AML-193 (cell line): ENCODE measurements at regions not wholly inside any gene's neighbourhood (a gene's known extent, or its start where the extent isn't known, plus 50 kb on each side); places are given as distances from the start of the nearest gene placed in this dataset.

ENCODE experiments used
- DNase-seq, 2 experiments: peaks; one replicate each; lab custom pipeline; 2025; lab: John Stamatoyannopoulos, UW

- no peak for DNase-seq
Measured at GRCh38 chr11:80435345-80435744, 994.5 kb upstream of the TENM4 start.

DNA sequence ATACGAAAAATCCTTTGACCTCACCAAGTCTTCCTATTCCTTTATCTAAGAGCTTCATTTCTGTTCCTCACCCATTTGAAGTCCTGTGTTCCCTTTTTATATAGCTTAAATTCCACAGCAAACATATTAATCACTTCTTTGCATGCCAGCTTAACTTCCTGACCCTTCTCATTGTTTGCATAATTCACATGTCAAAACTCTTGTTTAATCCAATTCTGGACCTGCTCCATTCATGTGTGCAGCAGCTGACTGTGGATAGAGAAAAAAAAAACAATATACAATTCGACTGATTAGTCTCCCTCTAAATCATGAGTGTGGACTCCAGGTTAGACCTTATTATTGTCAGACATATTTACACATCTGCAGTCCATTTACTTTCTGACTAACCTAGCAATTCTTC lies 991.2 kb upstream of the TENM4 start:
- DNase-seq = no peak

DNA sequence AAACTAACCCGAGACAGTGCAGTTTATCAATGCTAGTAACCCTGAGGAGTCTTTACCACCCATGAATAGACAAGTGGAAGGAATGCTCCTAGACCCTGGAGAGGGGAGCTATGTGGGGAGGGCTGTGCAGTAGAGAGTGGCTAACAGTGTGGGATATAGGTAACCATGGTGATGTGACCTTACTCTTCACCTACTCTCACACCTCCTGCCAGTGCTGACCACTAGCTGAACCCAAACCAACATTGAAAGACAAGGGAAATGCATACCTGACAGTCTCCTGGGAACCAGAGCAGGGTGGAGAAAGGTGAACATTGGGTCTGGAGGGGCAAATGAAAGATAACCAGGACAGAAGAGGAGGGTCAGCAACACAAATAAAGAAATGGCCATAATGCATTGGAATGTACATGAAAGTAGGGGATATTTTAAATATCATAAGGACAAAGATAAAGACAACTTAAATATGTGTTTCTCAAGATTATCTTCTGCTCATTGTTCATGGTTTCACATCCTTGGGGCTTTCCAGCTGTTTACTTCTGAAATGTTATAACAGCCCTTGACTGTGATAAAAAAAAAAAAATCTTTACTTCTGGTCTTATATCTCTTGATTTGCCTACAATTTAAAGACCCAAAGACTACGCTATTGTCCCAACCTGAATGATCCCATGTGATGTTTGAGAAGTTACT lies 983.3 kb upstream of the TENM4 start:
- DNase-seq = no peak

GRCh38 chr11:80420374-80420773 lies 979.5 kb upstream of the TENM4 start:
- DNase-seq = no peak

GRCh38 chr11:80417681-80418080 lies 976.9 kb upstream of the TENM4 start:
- no peak for DNase-seq

- DNase-seq = no peak
Measured at GRCh38 chr11:80415580-80415979, 974.8 kb upstream of the TENM4 start.

GRCh38 chr11:80414181-80415165 lies 973.6 kb upstream of the TENM4 start:
- DNase-seq = no peak

- DNase-seq = no peak
Measured at GRCh38 chr11:80412604-80413003, 971.8 kb upstream of the TENM4 start.

DNA sequence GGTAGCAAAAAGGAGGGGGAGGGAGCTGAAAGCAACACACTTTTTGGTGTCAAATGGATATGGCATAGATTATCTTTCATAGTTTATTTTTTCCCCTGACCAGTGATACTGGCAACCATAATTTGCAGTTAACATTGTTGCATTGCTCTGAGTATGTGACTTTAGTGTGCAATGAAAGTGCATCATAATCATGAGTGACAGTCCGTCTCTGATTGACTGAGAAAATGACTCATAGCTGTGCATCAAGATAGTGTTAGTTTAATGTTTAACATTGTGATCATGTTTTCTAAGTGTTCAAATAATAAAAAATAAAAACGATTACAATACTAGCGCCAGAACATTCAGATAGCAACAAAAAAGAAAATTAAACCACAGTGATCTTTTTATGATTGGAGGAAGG lies 952.4 kb upstream of the TENM4 start:
- no peak for DNase-seq

GRCh38 chr11:80390505-80390904 lies 949.7 kb upstream of the TENM4 start:
- DNase-seq = no peak

DNA sequence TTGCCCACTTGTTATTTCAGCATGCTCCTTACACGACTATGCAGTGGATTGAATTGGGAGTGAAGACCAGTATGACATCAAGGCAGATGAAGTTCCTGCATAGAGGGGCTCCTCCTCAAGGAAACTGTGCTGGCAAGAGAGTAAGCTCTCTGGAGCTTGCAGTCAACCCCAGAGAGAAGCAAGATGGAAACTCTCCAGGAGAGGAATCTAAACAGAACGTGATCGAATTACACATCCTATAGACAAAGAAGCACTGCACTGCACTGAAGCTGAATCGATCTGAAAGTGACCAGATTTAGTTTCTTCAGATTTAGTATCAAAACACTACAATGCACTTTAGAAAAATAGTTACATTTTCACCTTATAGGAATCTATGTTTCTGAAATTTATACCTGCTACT lies 947.7 kb upstream of the TENM4 start:
- DNase-seq = no peak

DNA sequence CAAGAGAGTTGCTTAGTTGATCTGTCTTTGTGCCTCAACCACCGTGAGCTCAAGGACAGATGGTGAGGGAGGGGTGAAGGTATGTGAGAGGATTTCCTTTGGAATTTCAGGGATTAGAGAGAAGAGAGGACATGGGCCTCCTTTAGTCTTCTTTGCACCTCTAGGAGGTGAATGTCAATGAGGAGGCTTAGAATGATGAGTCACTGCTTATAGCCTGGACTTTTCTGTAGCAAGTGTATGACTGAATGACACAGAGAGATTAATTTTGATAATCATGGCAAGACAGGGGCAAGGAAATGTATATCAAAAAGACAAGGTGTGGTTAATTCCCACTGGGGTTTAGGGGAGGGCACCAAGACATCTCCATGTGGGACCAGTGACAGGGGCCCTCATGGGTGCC lies 947.3 kb upstream of the TENM4 start:
- DNase-seq = no peak

DNA sequence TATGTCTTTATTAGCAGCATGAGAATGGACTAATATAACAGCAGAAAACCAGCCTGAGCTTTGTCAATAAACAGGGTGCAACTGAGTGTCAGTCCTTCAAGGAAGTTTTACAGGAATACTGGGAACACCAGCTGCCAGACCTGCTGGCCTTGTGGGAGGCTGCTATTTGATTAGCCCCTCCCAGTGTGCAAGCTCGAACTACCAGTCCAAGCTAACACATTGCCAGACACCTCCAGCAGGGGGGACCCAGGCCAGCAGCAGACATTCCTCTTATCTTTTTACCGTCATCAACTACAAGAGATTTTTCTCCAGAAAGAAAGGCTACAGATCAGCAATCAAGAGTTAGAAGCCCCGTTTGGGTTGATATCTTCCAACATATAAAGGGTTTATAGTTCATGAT lies 942.8 kb upstream of the TENM4 start:
- DNase-seq = no peak

DNA sequence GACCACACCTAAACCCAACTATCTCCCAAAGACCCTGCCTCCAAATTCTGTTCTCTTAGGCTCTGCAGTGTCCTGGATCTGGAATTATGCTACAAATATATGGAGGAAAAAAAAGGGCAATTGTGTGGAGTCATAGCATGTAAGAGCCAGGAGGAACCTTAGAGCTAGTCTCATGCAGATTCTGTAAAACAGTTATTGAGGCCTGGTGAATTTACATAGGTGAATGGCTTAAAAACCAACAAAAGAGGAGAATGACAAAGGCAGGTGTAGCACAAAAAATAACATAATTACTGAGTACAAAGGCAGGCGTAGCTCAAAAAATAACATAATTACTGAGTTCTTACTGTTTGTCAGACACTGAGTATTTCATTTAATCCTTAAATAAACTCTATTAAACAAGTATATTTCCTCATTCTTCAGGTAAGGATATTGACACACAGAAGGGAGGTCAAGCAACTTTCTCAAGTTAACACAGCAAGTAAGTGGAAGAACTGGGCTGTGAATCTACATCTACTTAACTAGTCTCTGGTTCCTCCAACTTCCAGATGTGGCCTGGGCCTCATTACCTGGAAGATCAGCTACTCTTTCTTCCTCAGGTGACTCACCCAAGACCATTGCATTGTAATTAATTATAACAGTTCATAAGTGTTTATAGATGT lies 938.9 kb upstream of the TENM4 start:
- no peak for DNase-seq

DNA sequence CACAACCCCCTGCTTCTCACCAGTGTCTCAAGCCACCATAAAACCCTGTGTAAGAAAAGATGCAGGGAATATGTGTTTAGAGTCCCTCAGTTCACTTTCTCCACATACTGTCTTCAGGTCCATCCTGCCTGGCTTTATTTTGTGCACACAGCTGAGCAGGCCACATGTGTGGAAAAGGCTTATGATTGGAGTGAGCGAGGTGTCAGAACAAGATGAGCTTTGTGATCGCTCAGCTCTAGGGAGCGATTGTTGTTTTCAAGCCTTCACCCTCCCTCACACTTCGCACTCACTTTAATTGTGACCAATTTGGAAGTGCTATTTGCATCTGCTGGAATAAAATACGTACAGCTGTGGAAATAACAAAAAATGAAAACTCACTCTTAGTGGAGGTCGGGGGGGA lies 931.1 kb upstream of the TENM4 start:
- no peak for DNase-seq

DNA sequence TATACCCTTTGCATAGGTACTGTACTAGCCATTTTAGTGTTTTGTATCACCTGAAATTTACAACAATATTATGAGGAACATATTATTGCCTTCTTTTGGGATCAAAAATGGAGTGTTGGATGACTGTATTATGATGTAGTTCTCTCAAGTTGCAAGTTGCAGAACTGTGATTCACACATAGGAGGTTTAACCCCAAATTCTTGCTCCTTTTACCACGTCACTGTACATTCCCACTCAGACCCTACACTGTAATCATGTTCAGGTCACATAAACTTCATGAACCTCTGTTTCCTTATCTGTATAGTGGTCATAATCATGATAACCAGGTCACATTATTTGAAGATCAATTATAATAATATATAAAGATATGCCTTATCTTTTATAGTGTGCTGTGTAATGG lies 925.1 kb upstream of the TENM4 start:
- DNase-seq = no peak

DNA sequence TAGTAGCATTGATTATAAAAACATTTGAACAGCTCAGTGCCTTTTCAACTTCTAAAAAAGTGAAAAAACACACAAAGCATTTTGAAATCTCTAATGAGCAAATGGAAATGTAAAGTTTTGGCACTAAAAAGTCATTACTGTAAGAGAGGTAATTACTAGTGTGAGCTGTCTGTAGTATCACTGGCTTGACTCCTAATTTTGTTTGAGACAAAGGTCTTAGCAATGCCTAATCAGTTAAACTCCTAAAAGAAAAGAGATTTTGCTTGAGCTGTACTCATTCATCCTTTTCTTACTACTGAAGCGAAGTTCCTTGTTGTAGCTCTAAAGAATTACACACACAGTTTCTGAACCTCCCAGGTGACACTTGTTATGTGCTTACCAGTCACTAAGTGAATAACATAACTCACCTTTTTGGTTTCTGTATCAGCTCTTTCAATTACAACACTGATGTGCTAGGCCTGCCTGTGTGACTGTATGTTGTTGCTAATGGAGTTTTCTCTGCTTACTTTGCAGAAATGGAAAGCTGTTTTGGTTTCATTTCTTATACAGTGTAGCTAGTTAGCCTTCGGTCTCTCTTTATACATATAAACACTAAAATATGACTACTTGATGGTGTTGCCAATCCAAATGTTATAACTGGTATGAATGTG lies 924.4 kb upstream of the TENM4 start:
- DNase-seq = no peak

DNA sequence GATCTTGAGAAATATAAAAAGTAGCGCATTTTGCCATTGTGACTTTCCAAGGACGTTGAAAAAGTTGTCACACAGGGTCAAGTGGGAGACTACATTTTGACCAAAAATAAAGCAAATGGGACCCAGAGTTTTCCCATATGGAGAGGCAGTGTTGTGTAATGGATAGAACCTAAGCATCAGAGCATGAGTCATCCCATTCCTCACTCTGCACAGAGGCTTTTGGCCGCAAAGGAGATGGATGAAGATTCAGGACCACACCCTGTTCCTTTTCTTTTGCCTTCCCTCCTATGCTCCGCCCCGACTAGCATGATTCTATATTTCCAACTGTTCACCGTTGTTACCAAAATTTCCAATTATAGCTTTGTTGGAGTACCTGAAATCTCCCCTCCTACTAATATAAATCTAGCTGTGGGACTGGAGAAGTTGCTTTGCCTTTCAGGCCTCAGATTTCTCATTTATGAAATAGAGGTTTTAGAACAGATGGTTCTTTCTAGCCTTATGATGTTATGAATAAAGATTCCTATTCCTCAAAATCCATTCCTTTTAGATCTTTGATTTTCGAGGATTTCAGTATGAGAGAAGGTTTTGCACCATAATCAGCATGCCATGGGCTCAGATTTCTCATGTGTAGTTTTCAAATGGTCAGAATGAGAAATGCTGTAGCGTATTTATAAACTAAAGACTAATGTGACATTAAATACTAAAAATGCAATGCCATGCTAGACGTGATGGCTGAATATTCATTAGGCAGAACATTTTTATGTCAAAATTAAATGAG lies 921.9 kb upstream of the TENM4 start:
- DNase-seq = no peak

GRCh38 chr11:80355251-80355650 lies 914.4 kb upstream of the TENM4 start:
- no peak for DNase-seq

- DNase-seq = no peak
Measured at GRCh38 chr11:80350541-80350940, 909.7 kb upstream of the TENM4 start.

GRCh38 chr11:80349997-80350396 lies 909.2 kb upstream of the TENM4 start:
- DNase-seq = no peak
